ENCODE measurements at regions not wholly inside any gene's neighbourhood (a gene's known extent, or its start where the extent isn't known, plus 50 kb on each side); places are given as distances from the start of the nearest gene placed in this dataset.

GRCh38 chr5:61677220-61677619 lies 345.2 kb downstream of the ZSWIM6 start:
- TF ChIP-seq CTCF (IDR thresholded peaks at IDR 0.05) (no peak), POLR2A (IDR thresholded peaks at IDR 0.05) (no peak), POLR2AphosphoS5 (IDR thresholded peaks at IDR 0.05; ENCODE audit: insufficient read depth in 1 of 2, low read depth in 1 of 2) (no peak)

Data from vagina (tissue), 2 donors.